Ishikawa (cell line): ENCODE measurements at regions not wholly inside any gene's neighbourhood (a gene's known extent, or its start where the extent isn't known, plus 50 kb on each side); places are given as distances from the start of the nearest gene placed in this dataset.

Source experiments
- CEBPB ChIP-seq: IDR thresholded peaks from 2 replicates; pipeline ENCODE4 v1.6.1; 2012
- CREB1 ChIP-seq: IDR thresholded peaks from 2 replicates; pipeline ENCODE4 v1.6.1; 2012; ENCODE audit warnings: low read depth
- EGR1 ChIP-seq: IDR thresholded peaks from 2 replicates; pipeline ENCODE4 v1.6.1; 2012
- EP300 ChIP-seq: IDR thresholded peaks from 2 replicates; pipeline ENCODE4 v1.6.1; 2012; ENCODE audit warnings: borderline replicate concordance
- FOXM1 ChIP-seq: IDR thresholded peaks from 2 replicates; pipeline ENCODE4 v1.6.1; 2012; ENCODE audit warnings: low read depth, borderline replicate concordance
- MAX ChIP-seq: IDR thresholded peaks from 2 replicates; pipeline ENCODE4 v1.6.1; 2012
- NFIC ChIP-seq: IDR thresholded peaks from 2 replicates; pipeline ENCODE4 v1.6.1; 2012
- RAD21 ChIP-seq: IDR thresholded peaks from 2 replicates; pipeline ENCODE4 v1.6.1; 2012; ENCODE audit warnings: low read depth
- REST ChIP-seq: IDR thresholded peaks from 2 replicates; pipeline ENCODE4 v1.6.1; 2012; ENCODE audit warnings: low read depth, mild to moderate bottlenecking
- TAF1 ChIP-seq: IDR thresholded peaks from 2 replicates; pipeline ENCODE4 v1.6.1; 2012; ENCODE audit warnings: low read depth, mild to moderate bottlenecking
- TCF12 ChIP-seq: IDR thresholded peaks from 2 replicates; pipeline ENCODE4 v1.6.1; 2012; ENCODE audit warnings: low read depth
- TEAD4 ChIP-seq: IDR thresholded peaks from 2 replicates; pipeline ENCODE4 v1.6.1; 2012
- USF1 ChIP-seq: IDR thresholded peaks from 2 replicates; pipeline ENCODE4 v1.6.1; 2012
- YY1 ChIP-seq: IDR thresholded peaks from 2 replicates; pipeline ENCODE4 v1.6.1; 2012; ENCODE audit warnings: low read depth
- ZBTB7A ChIP-seq: IDR thresholded peaks from 2 replicates; pipeline ENCODE4 v1.6.1; 2012; ENCODE audit warnings: low read depth

- TF ChIP-seq USF1 (no peak), REST (no peak), YY1 (no peak)
Measured at GRCh38 chr3:3579658-3580057, 219.6 kb upstream of the LRRN1 start.

- no peak for TF ChIP-seq MAX
- no peak for TF ChIP-seq EP300
- no peak for TF ChIP-seq TAF1
- no peak for TF ChIP-seq CREB1
- no peak for TF ChIP-seq FOXM1
- TF ChIP-seq TEAD4, result no peak
Measured at GRCh38 chr3:3578718-3579117, 220.5 kb upstream of the LRRN1 start.

- no peak for TF ChIP-seq YY1
- TF ChIP-seq REST, result no peak
- no peak for TF ChIP-seq MAX
- no peak for TF ChIP-seq TEAD4
- no peak for TF ChIP-seq CEBPB
- TF ChIP-seq USF1, result no peak
- no peak for TF ChIP-seq NFIC
- no peak for TF ChIP-seq CREB1
- no peak for TF ChIP-seq EP300
- no peak for TF ChIP-seq TAF1
- TF ChIP-seq FOXM1, result no peak
- TF ChIP-seq TCF12, result no peak
- no peak for TF ChIP-seq EGR1
- TF ChIP-seq ZBTB7A, result no peak
Measured at GRCh38 chr3:3577823-3578222, 221.4 kb upstream of the LRRN1 start.

GRCh38 chr3:3573341-3573740 is 225.9 kb upstream of the LRRN1 start:
- TF ChIP-seq FOXM1 (no peak), YY1 (no peak), NFIC (no peak), CEBPB (no peak), REST (no peak), EP300 (no peak), USF1 (no peak), ZBTB7A (no peak), MAX (no peak), TAF1 (no peak), TEAD4 (no peak), RAD21 (no peak), CREB1 (no peak), TCF12 (no peak)
